GM23338 (cell line): ENCODE measurements at regions not wholly inside any gene's neighbourhood (a gene's known extent, or its start where the extent isn't known, plus 50 kb on each side); places are given as distances from the start of the nearest gene placed in this dataset.

Source experiments
- ATAC-seq: fragments of 200-7000 bp; cut with Tn5 transposase; 3 replicates; pipeline ENCODE4 v1.9.1; 2020
- DNase-seq: peaks from one replicate; pipeline ENCODE4 v3.0.0-alpha.2; 2015; ENCODE audit warnings: low spot score
- H2AFZ ChIP-seq: fragments of 200-600 bp; sonication (generic); 2 replicates; pipeline ENCODE4 v1.8.0; 2016; ENCODE audit warnings: antibody characterized with exemption, mild to moderate bottlenecking, moderate library complexity
- H3F3A ChIP-seq: fragments of 200-600 bp; sonication (generic); replicated peaks from 2 replicates; pipeline ENCODE4 v1.8.0; 2017; ENCODE audit warnings: antibody characterized with exemption, mixed run types, low read depth
- H3K27ac ChIP-seq: fragments of 200-600 bp; sonication (generic); 2 replicates; pipeline ENCODE4 v1.6.1; 2016; ENCODE audit warnings: low read depth
- H3K27me3 ChIP-seq: fragments of 200-600 bp; sonication (generic); 2 replicates; pipeline ENCODE4 v1.8.0; 2016; ENCODE audit warnings: mild to moderate bottlenecking, mixed run types, moderate library complexity; ENCODE audit not compliant: insufficient read depth
- H3K36me3 ChIP-seq: fragments of 200-600 bp; sonication (generic); 2 replicates; pipeline ENCODE4 v1.8.0; 2016; ENCODE audit warnings: mild to moderate bottlenecking; ENCODE audit not compliant: insufficient read depth
- H3K4me1 ChIP-seq: fragments of 200-600 bp; sonication (generic); 2 replicates; pipeline ENCODE4 v1.8.0; 2016; ENCODE audit warnings: mild to moderate bottlenecking, moderate library complexity; ENCODE audit not compliant: insufficient read depth
- H3K4me2 ChIP-seq: fragments of 200-600 bp; sonication (generic); 2 replicates; pipeline ENCODE4 v1.7.1; 2017; ENCODE audit warnings: mixed run types
- H3K4me3 ChIP-seq: fragments of 200-600 bp; sonication (generic); 2 replicates; pipeline ENCODE4 v1.6.1; 2016; ENCODE audit warnings: mixed run types
- H3K79me2 ChIP-seq: fragments of 200-600 bp; sonication (generic); replicated peaks from 2 replicates; pipeline ENCODE4 v1.8.0; 2017; ENCODE audit warnings: mild to moderate bottlenecking; ENCODE audit not compliant: insufficient read depth
- H3K9me2 ChIP-seq: fragments of 200-600 bp; sonication (generic); 2 replicates; pipeline ENCODE4 v1.8.0; 2017; ENCODE audit not compliant: insufficient read depth
- H4K20me1 ChIP-seq: fragments of 200-600 bp; sonication (generic); replicated peaks from 2 replicates; pipeline ENCODE4 v1.8.0; 2017; ENCODE audit warnings: mild to moderate bottlenecking; ENCODE audit not compliant: insufficient read depth
- H3K27ac Mint-ChIP-seq: 2 replicates; pipeline ENCODE4 v1.8.0; 2020; ENCODE audit warnings: inconsistent platforms, mild to moderate bottlenecking, moderate library complexity, mixed read lengths
- H3K27me3 Mint-ChIP-seq: 3 replicates; pipeline ENCODE4 v1.8.0; 2022; ENCODE audit warnings: low read depth, mild to moderate bottlenecking, moderate library complexity, mixed read lengths, inconsistent platforms; ENCODE audit not compliant: insufficient read depth, poor library complexity
- H3K36me3 Mint-ChIP-seq: 3 replicates; pipeline ENCODE4 v1.8.0; 2021; ENCODE audit warnings: low read depth, mild to moderate bottlenecking, inconsistent platforms, moderate library complexity, mixed read lengths
- H3K4me1 Mint-ChIP-seq: 3 replicates; pipeline ENCODE4 v1.8.0; 2020; ENCODE audit warnings: mild to moderate bottlenecking, inconsistent platforms, mixed read lengths
- H3K4me3 Mint-ChIP-seq: 3 replicates; pipeline ENCODE4 v1.8.0; 2021; ENCODE audit warnings: moderate library complexity, mild to moderate bottlenecking, inconsistent platforms, mixed read lengths
- H3K9me3 Mint-ChIP-seq: 3 replicates; pipeline ENCODE4 v1.8.0; 2020; ENCODE audit warnings: moderate library complexity, mild to moderate bottlenecking, inconsistent platforms, mixed read lengths
- CREB1 ChIP-seq: fragments of 250-450 bp; sonication (Bioruptor Pico); IDR thresholded peaks from 2 replicates; pipeline ENCODE4 v1.5.0; 2020; ENCODE audit warnings: low read depth, mild to moderate bottlenecking, moderate library complexity
- ETS1 ChIP-seq: IDR thresholded peaks from 2 replicates; pipeline ENCODE4 v1.6.1; 2016; ENCODE audit warnings: antibody characterized with exemption
- EZH2 ChIP-seq: fragments of 200-600 bp; sonication (generic); IDR thresholded peaks from one replicate; pipeline ENCODE4 v1.8.0; 2017; ENCODE audit warnings: antibody characterized with exemption, mild to moderate bottlenecking, low read depth; ENCODE audit not compliant: unreplicated experiment
- EZH2phosphoT487 ChIP-seq: fragments of 200-600 bp; sonication (generic); IDR thresholded peaks from one replicate; pipeline ENCODE4 v1.8.1; 2018; ENCODE audit warnings: antibody characterized with exemption; ENCODE audit not compliant: unreplicated experiment
- JUNB ChIP-seq: IDR thresholded peaks from one replicate; pipeline ENCODE4 v1.6.1; 2016; ENCODE audit warnings: antibody characterized with exemption; ENCODE audit not compliant: unreplicated experiment
- NANOG ChIP-seq: IDR thresholded peaks from 2 replicates; pipeline ENCODE4 v1.6.1; 2016; ENCODE audit warnings: antibody characterized with exemption, borderline replicate concordance
- POLR2AphosphoS5 ChIP-seq: IDR thresholded peaks from 2 replicates; pipeline ENCODE4 v1.6.1; 2016; ENCODE audit warnings: antibody characterized with exemption, low read depth
- REST ChIP-seq: IDR thresholded peaks from one replicate; pipeline ENCODE4 v1.6.1; 2018; ENCODE audit warnings: antibody characterized with exemption; ENCODE audit not compliant: unreplicated experiment
- STAT1 ChIP-seq: IDR thresholded peaks from one replicate; pipeline ENCODE4 v1.6.1; 2016; ENCODE audit warnings: antibody characterized with exemption; ENCODE audit not compliant: unreplicated experiment
- ZNF114 ChIP-seq: fragments of 250-450 bp; sonication (Bioruptor Pico); IDR thresholded peaks from 2 replicates; pipeline ENCODE4 v1.5.0; 2020; ENCODE audit warnings: mild to moderate bottlenecking, moderate library complexity
- ZNF331 ChIP-seq: fragments of 250-450 bp; sonication (Bioruptor Pico); IDR thresholded peaks from 2 replicates; pipeline ENCODE4 v1.5.0; 2020; ENCODE audit warnings: low read depth, mild to moderate bottlenecking, moderate library complexity
- ZNF462 ChIP-seq: fragments of 250-450 bp; sonication (Bioruptor Pico); IDR thresholded peaks from 2 replicates; pipeline ENCODE4 v1.5.0; 2020; ENCODE audit warnings: mild to moderate bottlenecking, moderate library complexity

GRCh38 chr9:129343424-129344375 lies 165.6 kb upstream of the IER5L start (continued):
- TF ChIP-seq ZNF462 (CRISPR knock-in tag) (no peak), NANOG (no peak), CREB1 (no peak)

- H3K4me2 ChIP-seq = no peak overlapping the region
- H3K4me3 Mint-ChIP-seq = no peak overlapping the region; the same call in 2 of the 3 replicates
- no peak for TF ChIP-seq REST
- TF ChIP-seq POLR2AphosphoS5 = no peak
- no peak for TF ChIP-seq EZH2phosphoT487
- no peak for TF ChIP-seq EZH2
- TF ChIP-seq JUNB = no peak
- TF ChIP-seq NANOG = no peak
- TF ChIP-seq ZNF331 (CRISPR knock-in tag) = no peak
- TF ChIP-seq CREB1 = no peak
- TF ChIP-seq ZNF114 (CRISPR knock-in tag) = no peak
- TF ChIP-seq STAT1 = no peak
- TF ChIP-seq ETS1 = no peak
These were observed 164.7 kb upstream of the IER5L start for GRCh38 chr9:129342591-129343423.

More at GRCh38 chr9:129342591-129343423, 164.7 kb upstream of the IER5L start:
- Histone ChIP-seq H3K27ac (no peak overlapping the region), H4K20me1 (no peaks in the 10 kb centered on the region), H3F3A (peaks cover 12% of the 10 kb centered on the region; the same call in 1 of the 2 replicates), H3K4me1 (peaks cover 11% of the 10 kb centered on the region), H3K79me2 (no peaks in the 10 kb centered on the region), H2AFZ (no peak overlapping the region), H3K36me3 (no peaks in the 10 kb centered on the region), H3K27me3 (no peaks in the 10 kb centered on the region), H3K9me2 (no peaks in the 10 kb centered on the region), H3K4me3 (no peak overlapping the region)
- Mint-ChIP-seq H3K27me3 (peaks cover 5% of the 10 kb centered on the region), H3K4me1 (peaks cover 3% of the 10 kb centered on the region), H3K27ac (no peak overlapping the region), H3K36me3 (peaks cover 8% of the 10 kb centered on the region; the same call in 2 of the 3 replicates), H3K9me3 (no peaks in the 10 kb centered on the region)
- ATAC-seq (no peak), DNase-seq (no peak)
